GM18519 (cell line): ENCODE measurements at regions not wholly inside any gene's neighbourhood (a gene's known extent, or its start where the extent isn't known, plus 50 kb on each side); places are given as distances from the start of the nearest gene placed in this dataset.
"Not testable (repeated sequence)": the region's sequence is repeated elsewhere in the genome, so short reads cannot be mapped to it uniquely, and the experiment has no call there.

Experiments
- ATAC-seq: cut with Tn5 transposase; IDR thresholded peaks from one replicate; pipeline ENCODE4 v1.9.1; 2021; ENCODE audit warnings: mild to moderate bottlenecking, moderate library complexity; ENCODE audit not compliant: unreplicated experiment, low FRiP score

DNA sequence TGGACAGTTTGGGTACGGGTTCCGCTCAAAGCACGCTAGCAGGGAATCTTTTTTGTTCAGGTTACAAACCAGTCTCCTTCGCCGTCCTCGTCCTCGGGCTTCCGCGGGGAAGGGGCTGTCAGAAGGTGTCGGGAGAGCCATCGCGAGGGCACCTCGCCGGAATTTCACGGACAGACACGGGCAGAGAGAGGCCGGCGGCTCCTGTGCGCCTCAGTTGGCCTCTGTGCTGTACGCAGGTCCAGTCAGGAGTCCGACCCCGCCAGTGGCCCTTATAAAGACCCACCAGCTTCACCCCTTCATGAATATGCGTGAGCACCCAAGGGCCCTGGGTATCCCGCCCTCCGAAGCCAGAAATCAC is 362.1 kb upstream of the DEFB115 start:
- not testable (repeated sequence) for ATAC-seq

DNA sequence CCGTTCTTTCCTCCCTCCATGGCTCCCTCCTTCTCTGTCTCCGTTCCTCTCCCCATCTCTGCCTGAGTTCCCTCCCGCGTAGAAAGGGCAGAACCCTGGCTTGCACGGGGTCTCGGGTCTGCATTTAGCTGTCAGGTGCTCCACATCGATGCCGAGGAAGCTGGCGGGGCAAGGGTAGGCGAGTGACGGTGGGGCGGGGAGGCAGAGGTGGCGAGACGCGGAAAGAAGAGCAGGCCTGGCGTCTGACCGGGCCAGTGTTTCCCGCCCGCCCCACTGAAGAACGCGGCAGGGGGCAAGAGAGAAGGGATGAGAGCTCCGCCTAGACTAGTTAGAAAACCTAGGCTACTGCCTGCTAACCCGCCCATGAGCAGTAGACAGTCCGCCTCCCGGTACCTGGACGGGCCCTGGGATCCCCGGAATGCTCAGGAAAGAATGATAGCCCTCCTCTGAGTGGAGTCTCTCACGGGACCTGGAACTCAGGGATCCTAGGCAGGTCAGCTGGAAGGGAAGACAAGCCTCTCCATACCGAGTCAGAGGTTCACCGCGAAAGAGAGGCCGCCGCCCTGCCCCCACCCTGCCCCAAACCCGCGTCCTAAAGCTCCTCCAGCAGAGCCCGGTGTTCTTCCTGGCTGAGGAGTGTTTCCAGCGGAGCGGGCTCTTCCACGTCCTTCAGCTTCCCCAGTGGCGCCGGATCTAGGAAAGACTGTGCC is 357.9 kb upstream of the DEFB115 start:
- not testable (repeated sequence) for ATAC-seq

DNA sequence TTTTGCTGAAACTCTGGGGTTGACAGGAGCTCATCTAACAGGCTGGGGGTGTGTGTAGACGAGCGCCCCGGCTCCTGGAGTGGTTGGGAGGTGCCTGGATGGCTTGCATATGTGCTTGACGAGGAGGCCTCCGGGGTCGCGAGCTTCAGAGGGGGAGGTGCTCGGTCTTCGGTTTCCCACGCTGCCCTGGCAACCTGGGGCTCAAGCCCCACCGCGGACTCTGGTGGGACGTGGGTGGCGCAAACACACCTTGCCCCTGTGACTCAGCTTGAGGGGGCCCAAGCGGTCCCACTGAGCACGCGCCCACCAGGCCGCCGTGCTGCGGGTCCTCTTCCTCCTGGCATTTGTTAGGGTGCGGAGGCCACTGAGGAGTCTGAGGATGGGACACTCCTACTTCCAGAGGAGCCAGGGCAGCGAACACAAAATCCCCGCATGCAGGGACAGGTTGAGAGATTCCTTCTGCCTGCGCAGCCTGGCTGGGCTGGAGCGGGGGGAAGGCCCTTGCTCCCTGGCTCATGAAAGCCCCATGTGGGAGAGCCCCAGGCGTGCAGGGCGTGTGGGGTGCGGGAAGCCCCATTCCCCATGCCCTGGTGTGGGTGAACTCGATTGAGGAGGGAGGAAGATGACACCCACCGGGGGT is 357.3 kb upstream of the DEFB115 start:
- not testable (repeated sequence) for ATAC-seq

DNA sequence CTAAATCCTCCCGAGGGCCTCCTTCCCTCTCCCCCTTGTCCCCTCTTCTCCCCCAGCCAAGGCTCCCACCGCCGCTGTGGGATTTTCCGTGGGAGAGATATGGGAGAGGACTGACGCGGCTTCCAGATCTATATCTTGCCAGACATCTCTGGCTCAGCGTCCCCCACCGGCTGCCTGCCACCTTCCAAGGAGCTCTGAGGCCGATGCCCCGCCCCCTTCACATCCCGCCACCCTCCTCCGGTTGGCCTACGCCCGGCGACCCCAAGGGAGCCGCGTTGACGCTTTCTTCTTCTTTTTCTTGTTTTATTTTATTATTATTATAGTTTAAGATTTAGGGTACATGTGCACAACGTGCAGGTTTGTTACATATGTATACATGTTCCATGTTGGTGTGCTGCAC is 352.2 kb upstream of the DEFB115 start:
- not testable (repeated sequence) for ATAC-seq

DNA sequence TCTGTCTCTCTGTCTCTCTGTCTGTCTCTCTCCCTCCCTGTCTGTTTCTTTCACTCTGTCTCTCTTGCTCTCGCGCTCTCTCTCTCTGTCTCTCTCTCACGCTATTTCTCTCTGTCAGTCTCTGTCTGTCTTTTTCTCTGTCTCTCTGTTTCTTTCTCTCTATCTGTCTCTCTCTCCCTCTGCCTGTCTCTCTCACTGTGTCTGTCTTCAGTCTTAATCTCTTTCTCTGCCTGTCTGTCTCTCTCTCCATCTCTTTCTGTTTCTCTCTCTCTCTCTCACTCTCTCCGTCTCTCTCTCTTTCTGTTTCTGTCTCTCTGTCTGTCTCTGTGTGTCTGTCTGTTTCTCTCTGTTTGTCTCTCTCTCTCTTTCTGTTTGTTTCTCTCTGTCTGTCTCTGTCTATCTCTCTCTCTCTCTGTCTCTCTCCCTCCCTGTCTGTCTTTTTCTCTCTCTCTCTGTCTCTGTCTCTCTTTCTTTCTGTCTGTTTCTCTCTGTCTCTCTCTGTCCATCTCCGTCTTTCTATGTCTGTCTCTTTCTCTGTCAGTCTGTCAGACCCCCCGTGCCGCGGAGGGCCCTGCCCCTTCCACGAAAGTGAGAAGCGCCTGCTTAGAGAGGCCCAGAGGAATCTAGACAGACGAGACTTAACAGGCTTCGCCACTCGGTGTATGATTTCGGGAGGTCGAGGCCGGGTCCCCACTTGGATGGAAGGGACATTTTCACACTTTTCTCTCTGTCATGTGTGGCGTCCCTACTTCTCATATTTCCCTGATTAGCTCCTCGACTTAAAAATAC is 346.3 kb upstream of the DEFB115 start:
- no peak for ATAC-seq

DNA sequence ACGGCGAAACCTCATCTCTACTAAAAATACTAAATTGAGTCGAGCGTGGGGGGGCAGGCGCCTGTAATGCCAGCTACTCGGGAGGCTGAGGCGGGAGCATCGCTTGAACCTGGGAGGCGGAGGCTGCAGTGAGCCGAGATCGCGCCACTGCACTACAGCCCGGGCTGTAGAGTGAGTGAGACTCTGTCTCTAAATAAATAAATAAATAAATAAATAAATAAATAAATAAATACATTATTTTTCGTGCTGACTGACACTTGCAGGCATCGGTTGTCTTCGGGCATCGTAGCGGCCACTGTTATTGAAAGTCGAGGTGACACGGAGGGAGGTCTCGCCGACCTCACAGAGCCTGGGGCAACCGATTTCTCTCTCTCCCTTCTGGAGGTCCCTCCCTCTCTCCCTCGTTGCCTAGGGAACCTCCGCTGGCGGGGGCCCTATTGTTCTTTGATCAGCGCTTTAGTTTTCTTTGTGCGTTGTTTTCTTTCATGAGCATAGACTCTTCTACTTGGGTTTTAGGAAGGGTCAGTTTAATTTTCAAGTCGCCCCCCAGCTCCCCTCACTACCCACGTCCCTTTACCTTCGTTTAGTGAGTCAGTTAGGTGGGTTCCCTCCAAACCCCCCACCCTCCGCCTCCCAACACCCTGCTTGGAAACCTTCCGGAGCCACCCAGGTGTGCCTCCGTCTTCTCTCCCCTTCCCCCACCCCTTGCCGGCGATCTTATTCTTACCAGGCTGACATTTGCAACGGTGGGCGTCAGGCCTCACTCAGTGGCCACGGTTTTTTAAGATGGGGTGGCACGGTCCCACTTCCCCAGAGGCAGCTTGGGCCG is 345.4 kb upstream of the DEFB115 start:
- ATAC-seq: not testable (repeated sequence)

DNA sequence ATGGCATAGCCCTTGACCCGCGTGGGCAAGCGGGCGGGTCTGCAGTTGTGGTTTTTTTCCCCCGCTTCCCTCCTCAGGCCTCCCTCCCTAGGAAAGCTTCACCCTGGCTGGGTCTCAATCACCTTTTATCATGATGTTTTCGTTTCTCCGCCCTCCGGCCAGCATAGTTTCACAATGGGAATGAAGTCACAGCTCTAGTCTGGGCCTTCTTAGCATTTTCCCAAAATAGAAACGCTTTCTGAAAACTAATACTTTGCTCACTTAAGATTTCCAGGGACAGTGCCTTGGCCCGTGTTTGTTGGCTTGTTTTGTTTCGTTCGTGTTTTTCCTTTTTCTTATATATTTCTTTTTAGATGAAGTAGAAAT is 344.8 kb upstream of the DEFB115 start:
- ATAC-seq: not testable (repeated sequence)

DNA sequence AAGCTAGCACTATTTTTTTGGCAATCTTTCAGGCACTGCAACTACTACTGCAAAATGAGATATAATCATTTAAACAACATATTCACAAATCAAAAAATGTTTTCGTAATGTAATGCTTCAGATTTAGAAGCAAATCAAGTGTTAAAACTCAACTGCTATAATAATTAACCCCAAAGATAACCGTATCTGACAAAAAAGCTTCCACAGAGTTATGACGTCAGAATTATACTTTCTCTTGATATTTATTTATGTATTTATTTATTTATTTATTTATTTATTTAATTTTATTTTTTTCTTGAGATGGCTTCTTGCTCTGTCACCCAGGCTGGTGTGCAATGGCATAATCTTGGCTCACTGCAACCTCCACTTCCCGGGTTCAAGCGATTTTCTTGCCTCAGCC is 341.1 kb upstream of the DEFB115 start:
- not testable (repeated sequence) for ATAC-seq

DNA sequence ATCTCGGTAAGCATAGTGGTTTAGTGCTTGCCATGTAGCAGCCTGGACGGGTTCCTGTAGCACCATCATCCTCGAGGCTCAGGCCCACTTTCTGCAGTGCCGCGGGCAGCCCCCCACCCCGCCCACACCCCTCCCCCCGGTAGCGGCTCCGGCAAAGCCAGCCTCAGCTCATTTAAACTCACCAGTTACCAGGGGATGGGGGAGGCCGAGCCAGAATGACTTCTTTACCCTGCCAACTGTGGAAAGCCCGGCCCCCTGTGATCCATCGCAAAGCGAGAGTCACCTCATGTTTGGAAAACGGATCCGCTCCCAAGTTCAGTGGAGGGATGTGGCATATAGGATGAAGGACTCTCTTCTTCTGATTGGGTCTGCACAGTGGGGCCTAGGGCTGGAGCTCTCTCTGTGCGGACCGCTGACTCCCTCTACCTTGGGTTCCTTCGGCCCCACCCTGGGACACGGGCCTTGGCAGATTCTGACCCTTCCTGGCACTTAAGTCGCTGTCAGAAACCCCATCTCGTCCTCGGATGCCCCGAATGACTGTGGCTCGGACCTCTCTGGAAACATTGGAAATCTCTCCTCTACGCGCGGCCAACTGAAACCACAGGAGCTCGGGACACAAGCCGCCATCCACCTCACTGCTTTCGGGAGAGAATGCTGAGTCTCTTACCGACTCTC is 337.8 kb upstream of the DEFB115 start:
- ATAC-seq: no peak

DNA sequence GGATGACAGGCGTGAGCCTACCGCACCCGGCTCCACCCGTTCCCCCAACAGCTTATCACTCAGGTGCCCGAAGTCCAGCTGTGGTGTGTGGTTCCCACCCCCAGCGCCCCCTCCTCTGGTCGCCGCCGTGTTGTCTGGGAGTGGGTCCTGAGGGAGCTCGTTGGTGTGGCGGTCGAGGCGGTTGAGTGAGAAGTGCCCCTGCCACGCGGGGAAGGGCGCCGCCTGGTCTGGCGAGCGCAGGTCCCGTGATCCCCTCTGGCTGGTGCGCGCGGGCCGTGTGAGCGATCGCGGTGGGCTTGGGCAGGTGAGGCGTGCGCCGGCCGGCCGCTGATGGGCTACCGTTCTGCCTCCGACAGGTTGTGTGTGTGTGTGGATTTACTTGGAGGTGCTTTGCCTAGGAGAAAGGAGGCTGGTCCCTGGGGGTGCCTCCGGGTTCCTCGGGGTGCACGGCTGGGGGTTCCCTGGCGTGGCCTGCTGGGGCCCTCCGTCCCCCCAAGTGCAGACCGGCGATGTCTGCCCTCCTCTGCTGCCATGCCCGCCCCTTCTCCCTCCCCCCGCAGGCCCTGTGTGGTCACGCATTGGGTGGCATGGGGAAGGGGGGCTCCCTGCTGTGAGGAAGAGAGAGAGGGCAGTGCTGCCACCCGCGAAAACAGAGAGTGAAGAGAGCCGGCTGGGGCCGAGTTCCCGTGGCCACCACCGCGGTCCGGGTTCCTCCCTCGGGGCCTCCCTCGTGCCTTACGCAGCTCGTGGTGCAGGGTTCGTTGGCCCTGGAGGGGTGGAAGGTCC is 336.0 kb upstream of the DEFB115 start:
- ATAC-seq: no peak

DNA sequence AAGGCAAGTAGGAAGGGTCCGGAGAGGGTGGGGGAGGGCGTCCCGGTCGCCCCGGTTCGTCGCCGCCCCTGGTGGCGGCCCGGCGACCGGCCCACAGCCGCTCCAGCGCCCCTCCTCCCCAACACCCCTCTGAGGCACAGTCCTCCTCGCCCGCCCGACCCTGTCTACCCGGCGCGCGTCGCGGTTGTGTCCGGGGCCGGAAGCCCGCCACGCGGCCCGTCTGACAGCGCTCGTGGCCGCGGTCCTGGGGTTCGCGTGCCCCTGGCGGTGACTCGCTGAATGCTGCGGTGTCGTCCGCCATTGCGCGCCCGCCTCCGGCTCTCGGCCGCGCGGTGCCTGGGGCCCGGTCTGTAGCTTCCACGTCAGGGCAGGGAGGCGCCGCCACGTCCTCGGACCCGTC is 335.3 kb upstream of the DEFB115 start:
- ATAC-seq: no peak

DNA sequence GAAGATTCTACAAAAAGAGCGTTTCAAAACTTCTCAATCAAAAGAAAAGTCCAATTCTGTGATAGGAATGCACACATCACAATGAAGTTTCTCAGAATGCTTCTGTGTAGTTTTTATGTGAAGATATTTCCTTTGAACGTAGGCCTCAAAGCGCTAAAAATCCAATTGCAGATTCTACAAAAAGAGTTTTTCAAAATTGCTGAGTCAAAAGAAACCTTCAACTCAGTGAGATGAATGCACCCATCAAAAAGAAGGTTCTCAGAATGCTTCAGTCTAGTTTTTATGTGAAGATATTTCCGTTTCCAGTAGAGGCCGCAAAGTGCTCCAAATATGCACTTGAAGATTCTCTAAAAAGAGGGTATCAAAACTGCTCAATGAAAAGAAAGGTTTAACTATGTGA is 319.7 kb upstream of the DEFB115 start:
- no peak for ATAC-seq

DNA sequence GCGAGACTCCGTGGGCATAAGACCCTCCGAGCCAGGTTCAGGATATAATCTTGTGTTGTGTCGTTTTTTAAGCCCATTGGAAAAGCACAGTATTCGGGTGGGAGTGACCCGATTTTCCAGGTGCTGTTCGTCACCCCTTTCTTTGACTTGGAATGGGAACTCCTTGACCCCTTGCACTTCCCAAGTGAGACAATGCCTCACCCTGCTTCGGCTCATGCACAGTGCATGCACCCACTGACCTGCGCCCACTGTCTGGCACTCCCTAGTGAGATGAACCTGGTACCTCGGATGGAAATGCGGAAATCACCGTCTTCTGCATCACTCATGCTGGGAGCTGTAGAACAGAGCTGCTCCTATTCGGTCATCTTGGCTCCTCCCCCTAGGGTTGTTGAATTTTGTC is 307.7 kb upstream of the DEFB115 start:
- ATAC-seq: no peak

DNA sequence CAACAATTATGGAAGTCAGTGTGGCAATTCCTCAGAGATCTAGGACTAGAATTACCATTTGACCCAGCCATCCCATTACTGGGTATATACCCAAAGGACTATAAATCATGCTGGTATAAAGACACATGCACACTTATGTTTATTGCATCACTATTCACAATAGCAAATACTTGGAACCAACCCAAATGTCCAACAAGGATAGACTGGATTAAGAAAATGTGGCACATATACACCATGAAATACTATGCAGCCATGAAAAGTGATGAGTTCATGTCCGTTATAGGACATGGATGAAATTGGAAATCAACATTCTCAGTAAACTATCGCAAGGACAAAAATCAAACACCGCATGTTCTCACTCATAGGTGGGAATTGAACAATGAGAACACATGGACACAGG is 306.4 kb upstream of the DEFB115 start:
- ATAC-seq: not testable (repeated sequence)

DNA sequence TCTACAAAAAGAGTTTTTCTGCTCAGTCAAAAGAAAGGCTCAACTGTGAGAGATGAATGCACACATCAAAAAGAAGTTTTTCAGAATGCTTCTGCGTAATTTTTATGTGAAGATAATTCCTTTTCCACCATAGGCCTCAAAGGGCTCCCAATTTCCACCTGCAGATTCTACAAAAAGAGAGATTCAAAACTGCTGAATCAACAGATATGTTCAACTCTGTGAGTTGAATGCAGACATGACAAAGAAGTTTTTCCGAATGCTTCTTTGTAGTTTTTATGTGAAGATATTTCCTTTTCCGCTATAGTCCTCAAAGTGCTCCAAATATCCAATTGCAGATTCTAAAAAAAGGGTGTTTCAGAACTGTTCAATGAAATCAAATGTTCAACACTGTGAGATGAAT is 300.8 kb upstream of the DEFB115 start:
- ATAC-seq: not testable (repeated sequence)

DNA sequence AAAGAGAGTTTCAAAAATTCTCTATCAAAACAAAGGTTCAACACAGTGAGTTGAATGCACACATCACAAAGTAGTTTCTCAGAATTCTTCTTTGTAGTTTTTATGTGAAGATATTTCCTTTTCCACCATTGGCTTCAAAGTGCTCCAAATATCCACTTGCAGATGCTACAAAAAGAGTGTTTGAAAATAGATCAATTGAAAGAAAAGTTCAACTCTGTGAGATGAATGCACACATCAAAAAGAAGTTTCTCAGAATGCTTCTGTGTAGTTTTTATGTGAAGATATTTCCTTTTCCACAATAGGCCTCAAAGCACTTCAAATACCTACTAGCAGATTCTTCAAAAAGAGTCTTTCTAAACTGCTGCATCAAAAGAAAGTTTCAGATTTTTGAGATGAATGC is 298.3 kb upstream of the DEFB115 start:
- ATAC-seq: not testable (repeated sequence)

DNA sequence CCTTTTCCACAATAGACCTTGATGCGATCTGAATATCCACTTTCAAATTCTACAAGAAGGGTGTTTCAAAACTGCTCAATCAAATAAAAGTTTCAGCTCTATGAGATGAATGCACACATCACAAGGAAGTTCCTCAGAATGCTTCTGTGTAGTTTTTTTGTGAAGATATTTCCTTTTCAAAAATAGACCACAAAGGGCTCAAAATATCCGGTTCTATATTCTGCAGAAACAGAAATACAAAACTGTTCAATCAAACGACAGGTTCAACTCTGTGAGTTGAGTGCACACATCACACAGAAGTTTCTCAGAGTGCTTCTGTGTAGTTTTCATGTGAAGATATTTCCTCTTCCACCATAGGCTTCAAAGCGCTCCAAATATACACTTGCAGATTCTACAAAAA is 293.9 kb upstream of the DEFB115 start:
- no peak for ATAC-seq

DNA sequence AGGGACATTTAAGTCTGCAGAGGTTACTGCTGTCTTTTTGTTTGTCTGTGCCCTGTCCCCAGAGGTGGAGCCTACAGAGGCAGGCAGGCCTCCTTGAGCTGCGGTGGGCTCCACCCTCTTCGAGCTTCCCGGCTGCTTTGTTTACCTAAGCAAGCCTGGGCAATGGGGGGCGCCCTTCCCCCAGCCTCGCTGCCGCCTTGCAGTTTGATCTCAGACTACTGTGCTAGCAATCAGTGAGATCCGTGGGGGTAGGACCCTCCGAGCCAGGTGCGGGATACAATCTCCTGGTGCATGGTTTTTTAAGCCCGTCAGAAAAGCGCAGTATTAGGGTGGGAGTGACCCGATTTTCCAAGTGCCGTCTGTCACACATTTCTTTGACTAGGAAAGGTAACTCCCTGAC is 281.6 kb upstream of the DEFB115 start:
- ATAC-seq: not testable (repeated sequence)

DNA sequence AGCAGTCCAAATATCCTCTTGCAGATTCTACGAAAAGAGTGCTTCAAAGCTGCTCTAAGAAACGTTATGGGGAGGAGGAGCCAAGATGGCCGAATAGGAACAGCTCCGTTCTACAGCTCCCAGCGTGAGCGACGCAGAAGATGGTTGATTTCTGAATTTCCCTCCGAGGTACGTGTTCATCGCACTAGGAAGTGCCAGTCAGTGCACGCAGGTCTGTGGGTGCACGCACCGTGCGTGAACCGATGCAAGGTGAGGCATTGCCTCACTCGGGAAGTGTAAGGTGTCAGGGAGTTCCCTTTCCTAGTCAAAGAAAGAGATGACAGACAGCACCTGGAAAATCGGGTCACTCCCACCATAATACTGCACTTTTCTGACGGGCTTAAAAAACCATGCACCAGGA is 272.1 kb upstream of the DEFB115 start:
- no peak for ATAC-seq
